CD4-positive, alpha-beta T cell treated with Interleukin-15 for 4 hours (primary cell): ENCODE measurements at regions not wholly inside any gene's neighbourhood (a gene's known extent, or its start where the extent isn't known, plus 50 kb on each side); places are given as distances from the start of the nearest gene placed in this dataset.
"Not testable (repeated sequence)": the region's sequence is repeated elsewhere in the genome, so short reads cannot be mapped to it uniquely, and the experiment has no call there.

Source experiments
- DNase-seq: peaks from one replicate; pipeline ENCODE4 v3.0.0-alpha.2; 2020; ENCODE audit warnings: low spot score

DNA sequence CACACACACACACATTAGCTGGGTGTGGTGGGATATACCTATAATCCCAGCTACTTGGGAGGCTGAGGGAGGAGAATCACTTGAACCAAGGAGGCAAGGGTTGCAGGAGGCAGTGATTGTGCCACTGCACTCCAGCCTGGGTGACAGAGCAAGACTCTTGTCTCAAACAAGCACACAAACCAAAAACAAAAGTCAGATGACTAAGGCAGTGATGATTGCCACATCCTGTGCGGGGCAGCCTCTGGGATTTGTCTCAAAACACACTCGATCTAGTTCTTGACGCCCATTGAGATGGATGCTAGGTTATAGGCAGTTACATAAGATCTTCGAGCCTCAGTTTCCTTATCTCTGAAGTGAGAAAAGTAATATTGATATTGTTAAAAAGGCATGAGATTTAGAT is 57.8 kb upstream of the NBPF8 start:
- peak; percentile 81 for DNase-seq

DNA sequence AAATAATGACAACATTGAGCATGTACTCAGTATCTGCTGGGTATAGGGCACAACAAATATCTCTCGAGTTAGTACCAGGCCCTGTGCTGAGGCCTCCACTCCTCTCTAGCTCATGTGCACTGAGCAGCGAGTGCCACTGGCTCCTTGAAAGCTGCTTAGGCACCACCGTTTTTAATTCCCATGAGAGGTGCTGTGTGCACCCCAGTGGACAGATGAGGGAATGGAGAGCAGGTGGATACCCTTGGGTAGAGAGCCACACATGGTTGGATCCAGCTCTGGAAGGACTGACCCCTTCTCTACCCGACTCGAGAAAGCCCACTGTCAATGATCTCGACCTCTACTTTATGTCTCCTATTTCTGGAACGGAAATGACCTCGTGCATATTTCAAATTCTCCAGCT is 58.7 kb upstream of the NBPF8 start:
- DNase-seq: peak; percentile 23

DNA sequence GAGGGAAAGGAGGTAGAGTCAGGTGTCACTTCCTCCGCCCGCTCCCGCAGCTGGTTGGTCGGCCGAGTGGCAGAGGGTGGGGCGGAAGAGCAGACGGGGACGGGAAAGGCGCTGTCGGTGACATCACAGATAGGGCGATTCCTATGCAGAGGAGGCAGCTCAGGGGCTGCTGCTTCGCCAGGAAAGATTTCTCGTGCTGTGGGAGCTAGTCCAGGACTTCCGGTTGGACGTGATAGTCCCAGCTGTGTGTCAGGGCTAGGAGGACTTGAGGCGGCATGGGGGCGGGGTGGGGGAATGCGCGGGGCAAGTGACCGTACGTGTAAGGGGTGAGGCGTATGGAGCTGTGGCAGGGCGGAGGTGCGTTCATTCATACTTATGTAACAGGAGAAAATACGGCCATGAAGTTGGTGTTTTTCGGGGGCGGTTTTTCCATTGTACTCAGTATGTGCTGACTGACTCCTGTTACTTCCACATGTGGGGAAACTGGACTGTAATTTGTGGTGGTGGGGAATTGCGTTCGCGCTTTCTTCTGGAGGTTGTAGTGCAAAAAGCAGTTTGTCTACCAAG is 60.1 kb upstream of the NBPF8 start:
- peak; percentile 59 for DNase-seq

DNA sequence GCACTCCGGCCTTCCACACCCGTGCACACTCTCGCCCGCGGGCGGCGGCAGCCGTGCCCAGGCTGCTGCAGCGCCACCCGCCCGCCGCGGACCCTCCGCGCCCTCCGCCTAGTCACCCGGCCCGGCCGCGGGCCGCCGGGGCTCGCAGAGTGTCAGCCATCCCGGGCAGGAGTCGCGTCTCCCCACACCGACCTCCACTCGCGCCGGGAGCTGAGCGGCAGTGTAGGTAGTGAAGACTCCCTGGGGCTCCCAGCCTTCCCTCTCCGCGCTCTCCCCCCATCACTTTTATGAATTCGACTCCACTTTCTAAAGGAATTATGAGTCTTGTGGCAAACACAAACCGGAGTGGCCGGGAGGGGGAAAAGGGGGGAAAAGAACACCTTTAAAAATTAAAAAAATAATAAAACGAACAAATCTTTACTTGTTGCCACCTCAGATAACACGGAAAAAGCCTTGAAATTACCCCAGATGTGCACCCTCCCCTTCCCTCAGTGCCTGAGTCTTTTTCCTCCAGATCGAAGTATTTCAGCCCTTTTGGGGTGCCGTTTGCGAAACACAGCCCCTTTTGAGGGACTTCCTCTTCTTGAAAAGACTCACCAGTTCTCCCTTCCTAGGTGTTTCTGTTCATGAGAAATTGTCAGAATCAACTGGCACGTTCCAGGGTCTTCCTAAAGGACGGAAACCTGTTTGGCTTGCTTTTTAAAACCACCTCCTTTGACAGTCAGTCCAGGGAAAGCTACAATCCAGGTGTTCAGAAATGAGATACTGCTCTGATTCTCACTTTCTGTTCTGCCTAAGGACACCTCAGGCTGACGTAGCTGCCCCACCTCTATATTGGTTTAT is 72.4 kb upstream of the NBPF8 start:
- DNase-seq: peak; percentile 10

DNA sequence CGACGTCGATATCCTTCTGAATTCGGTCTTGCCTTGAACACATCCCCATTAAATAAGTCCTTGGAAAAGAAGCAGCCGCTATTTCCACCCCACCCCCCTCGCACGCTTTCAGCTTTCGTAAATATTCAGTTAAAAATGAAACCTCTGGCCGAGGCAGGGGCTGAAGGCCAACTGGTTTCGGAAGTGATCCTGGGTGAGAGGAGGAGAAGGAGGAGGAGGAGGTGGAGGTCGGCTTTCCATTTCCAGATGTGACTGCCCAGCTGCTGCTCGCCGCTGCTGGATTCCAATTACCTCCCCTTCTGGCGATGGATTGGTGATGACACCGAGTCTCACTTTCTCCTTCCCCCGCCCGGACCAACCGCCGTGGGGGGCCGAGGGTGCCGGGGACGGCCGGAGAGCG is 73.1 kb upstream of the NBPF8 start:
- DNase-seq: peak; percentile 10

DNA sequence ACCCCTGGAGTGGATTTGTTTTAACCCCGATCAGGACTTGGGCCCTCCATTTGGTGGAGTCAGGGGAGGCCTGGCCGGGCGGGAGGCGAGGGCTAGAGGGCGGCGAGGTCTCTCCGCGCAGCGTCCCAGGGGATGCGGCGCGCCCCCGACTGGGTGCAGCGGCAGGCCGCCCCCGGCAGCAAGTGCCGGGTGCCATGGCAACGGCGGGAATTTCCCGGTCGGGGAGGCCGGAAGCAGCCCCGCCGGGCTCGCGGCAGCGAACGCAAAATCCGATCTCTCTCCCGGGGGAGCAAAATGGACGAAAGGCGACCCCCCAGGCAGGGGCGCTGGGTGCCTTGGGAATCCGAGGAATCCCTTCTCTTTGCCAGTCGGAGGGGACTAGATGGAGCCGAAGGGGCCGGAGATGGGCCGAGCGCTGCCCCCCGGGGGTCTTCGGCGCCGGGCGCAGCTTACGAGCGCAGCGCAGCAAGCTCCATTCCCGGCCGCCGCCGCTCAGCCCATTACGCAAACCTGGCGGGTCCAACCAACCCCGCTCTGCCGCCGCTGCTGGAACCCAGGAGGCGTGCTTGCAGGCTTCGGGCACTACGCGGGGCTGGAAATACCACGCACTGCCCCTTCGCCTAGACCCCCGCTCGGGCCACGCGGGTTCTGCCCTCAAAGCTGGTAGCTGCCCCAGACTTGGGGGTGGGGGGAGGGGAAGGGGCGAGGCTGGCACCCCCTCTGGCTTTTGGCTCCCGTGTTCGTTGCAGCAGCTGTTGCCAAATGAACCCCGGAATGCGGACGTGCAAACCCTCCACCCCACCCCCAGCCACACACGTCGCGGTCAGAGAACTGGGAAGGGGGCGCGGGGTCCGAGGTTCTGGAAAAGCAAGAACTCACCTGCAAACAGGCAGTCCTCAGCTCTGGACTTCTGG is 73.7 kb upstream of the NBPF8 start:
- DNase-seq: peak; percentile 65

DNA sequence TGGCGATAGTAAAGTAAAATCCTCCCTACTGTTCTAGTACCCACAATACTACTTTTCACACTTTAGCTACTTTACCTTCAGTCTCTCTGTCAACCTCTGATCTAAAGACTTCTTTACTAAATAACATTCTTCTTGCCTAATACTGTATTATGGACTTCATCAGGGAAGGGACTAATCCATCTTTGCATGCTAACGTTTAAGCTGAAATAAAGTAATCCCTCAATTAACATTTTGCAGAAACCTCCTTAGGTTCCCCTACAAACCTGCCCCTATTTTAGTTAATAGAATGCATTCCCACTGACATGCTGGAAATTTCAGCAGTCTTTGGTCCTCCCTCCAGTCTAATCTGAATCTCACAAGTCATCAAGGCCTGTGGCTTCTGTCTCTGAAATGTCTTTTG is 99.1 kb upstream of the NBPF8 start:
- not testable (repeated sequence) for DNase-seq

DNA sequence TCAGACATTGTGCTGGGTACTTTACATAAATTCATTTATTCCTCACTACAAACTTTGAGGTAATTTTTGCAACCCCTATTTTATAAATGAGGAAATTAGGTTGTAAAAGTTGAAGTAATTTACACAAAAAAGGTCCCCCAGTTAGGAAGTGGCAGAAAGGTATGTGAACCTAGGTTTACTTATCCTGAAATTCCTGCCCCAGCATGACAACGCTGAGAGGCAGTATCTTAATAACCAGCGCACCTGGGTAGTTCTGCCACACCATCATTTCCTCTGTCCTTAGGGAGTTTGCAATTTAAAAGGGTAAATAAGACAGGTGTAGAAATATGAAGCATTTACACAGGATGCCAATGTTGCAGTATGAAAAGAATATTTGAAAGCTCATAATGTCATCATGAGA is 102.9 kb upstream of the NBPF8 start:
- DNase-seq: not testable (repeated sequence)

DNA sequence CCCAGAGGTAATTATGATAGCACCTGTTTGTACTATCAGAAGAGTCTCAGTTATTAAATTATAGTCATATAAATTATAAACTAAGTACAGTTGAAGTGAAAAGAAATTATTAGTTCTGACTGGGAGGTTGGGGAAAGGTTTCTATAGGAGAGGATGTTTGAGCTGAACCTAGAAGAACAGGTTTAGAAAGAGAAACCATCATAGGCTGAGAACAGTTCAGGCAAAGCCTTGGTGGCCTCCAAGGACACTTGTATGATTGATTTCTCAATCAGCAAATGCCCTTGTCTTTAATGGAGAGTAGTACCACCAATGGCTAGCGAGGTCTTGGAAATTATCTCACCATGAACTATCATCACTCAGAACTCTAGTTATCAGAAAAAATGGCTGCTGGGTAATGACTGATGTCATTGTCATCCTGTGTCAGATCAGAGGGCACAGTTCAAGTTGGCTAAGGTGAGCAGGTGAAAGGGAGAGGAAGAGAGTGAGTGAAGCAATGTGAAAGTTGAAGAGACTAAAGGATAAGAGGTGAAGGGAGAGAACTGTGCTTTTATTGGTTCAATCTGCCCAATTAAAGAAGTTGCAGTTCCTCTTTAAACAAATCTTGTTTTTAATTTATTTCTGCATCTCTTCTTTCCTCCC is 105.8 kb upstream of the NBPF8 start:
- not testable (repeated sequence) for DNase-seq

DNA sequence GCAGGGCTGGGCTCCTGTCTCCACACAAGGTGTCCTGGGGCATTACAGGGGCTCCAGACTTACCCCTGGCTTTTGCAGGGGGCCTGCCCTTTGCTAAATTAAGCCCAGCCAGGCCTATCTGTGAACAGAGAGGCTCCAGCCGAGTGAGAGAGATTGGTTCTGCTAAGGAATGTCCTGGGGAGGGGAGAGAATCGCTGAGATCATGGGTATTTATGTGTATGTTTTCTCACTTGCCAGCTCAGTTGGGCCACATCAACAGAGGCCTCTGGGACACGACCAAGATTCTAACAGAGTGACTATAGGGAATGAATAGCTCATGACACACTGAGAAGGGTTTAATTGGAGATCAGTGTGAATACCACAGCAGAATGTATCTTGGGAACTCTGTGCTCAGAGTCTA is 109.8 kb upstream of the NBPF8 start:
- DNase-seq: not testable (repeated sequence)

DNA sequence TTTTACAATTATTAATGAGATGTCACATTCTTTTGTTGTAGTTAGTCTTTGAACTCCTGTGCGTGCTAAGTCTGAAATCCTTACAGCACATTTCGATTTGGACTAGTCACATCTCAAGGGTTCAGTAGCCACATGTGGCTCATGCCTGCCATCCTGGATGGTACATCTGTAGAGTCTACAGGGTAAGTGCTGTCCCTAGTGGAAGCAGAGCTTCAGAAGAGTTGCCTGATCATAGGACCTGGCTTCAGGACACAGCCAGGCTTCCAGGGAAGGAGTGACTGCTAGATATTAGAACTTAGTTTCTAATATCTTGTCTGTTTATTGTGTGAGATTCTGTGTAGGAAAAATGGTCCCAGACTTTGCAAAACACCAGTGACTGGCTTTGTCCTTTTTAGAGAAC is 110.5 kb upstream of the NBPF8 start:
- DNase-seq: not testable (repeated sequence)

DNA sequence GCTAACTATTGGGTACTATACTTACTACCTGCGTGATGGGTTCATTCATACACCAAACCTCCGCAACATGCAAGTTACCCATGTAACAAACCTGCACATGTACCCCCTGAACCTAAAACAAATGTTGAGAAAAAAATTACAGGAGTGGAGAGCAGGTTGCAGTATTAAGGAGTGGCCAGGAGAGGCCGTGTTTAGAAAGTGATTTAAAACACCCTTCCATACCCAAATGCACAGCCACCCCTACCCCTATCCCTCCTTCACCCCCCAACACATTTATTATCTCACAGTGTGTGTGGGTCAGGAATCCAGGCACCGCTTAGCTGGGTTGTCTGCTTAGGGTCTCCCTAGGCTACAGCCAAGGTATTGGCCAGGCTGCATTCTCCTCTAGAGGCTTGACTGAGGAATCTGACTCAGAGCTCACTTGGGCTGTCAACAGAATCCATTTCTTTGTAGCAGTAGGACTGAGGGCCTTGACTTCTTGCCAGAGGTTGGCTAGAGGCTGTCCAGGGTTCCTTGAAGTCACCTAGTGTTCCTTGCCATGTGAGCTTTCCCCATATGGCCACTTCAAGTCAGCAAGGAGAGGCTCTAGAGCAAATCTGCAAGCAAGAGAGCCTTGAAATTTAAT is 115.3 kb upstream of the NBPF8 start:
- DNase-seq: not testable (repeated sequence)

DNA sequence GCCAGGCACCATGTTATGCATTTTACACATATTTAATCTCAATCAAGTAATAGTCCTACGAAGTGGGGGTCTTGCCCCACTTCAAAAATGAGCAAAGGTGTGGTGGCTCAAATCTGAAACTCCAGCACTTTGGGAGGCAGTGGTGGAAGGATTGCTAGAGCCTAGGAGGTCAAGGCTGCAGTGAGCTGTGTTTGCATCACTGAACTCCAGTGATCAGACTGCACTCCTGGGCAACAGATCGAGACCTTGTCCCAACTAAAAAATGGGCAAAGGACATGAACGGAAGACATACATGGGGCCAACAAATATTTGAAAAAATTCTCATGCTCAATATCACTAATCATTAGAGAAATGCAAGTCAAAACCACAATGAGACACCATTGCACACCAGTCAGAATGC is 116.3 kb upstream of the NBPF8 start:
- not testable (repeated sequence) for DNase-seq

DNA sequence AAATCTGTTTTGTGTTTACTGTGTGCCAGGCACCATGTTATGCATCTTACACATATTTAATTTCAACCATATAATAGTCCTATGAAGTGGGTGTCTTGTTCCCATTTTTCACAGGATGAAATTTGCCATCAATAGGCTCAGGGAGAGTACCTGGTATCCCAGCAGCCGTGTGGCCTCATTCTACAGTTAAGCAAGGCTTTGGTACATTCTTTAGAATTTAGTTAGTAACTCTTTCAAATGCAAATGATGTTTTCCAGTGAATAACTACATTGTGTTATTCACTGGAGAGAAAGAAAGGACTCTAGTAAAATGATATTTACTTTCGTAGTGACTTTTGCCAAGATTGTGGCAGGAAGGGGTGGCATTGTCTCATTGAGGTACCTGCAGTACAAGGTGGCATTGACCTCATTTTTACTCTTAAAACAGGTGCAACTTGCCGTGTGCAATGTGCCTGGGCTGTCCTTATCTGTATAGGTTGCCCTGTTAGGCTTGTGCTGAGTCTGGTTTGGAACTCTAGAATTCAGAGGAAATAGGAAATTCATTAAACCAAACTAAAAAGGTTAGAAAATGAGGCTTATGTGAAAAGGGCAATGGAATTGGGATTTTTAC is 117.4 kb upstream of the NBPF8 start:
- not testable (repeated sequence) for DNase-seq

DNA sequence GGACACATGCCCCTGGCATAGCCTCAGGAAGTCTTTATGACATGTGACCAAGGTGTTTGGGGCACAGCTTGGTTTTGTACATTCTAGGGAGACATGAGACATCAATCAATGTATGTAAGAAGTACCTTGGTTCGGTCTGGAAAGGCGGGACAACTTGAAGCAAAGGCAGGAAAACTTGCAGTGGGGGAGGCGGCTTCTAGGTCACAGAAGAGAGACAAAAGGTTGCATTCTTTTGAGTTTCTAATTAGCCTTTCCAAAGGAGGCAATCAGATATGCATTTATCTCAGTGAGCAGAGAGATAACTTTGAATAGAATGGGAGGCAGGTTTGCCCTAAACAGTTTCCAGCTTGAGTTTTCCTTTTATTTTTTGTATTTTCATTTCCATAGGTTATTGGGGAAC is 113.8 kb upstream of the SEC22B start:
- DNase-seq: not testable (repeated sequence)

DNA sequence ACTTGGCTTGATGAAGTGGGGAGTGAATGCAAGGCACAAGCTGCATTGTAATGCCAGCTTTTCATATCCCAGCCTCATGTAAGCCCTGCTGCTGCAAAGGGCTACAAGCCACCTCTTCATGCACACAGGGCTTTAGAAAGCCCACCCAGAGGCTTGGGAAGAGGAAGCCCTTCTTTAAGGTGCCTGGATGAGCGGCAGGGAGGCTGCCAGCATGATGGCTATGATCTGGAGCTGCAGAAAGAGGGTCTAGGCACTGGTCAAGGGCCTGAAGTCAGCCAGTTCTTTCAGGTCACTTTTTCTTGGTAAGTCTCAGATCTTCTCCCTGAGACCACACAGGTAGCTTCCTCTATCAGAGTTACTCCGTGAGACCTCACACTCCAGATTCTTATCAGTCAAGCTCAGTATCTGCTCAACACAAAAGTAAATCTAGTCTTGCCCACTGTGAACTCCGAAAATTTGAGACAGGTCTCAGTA is 113.3 kb upstream of the SEC22B start:
- not testable (repeated sequence) for DNase-seq

DNA sequence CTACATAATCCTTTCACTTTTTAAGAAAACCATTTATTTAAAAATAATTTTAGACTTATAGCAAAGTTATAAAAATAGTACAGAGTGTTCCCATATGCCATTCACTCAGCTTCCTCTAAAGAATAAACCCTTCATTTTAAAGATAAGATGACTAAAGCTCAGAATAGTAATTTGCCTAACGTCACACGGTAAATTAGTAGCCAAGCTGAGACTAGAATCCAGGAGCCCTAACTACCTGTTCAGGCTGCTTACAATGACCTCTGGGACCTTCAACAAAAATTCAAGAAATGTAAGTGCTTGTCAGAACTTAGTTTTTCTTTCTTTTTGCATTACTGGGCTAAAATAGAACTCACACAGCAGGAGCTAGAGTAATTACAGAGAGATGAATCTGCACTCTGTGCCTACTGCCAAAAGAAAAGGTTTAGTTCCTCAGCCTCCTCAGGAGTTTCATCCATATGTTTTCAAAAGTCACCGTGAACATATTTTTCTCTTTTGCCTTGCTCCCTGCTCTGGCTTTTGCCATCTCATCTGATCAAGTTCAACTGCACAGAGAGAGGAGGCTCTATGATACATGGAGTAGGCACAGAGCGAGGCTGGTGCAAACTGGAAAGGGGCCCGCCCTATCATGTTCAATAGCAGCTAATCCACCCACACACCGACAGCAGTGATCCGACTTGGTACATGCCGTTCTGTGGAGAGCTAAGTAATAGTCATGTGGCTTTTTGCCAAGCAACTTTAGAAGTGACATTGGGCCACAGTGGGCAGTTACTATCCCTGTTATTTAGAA is 112.7 kb upstream of the SEC22B start:
- DNase-seq: not testable (repeated sequence)

DNA sequence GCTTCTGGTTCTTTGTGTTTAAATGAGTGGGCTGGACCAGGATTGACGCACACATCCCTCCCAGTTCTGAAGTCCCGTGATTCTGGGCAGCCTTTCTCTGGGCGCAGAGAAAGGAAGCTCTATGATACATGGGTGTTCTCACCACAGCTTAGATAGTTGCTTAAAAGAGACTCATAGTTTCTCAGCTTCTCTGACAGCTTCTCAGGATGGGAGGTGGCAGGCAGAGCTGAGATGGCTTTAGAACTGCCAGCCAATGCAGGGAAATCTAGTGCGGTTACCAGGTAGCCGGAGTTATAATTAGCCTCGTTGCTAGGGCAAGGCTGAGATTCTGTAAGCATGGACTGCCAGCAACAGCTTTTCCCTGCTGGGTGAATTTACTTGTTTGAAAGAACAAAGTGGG is 111.8 kb upstream of the SEC22B start:
- DNase-seq: not testable (repeated sequence)

DNA sequence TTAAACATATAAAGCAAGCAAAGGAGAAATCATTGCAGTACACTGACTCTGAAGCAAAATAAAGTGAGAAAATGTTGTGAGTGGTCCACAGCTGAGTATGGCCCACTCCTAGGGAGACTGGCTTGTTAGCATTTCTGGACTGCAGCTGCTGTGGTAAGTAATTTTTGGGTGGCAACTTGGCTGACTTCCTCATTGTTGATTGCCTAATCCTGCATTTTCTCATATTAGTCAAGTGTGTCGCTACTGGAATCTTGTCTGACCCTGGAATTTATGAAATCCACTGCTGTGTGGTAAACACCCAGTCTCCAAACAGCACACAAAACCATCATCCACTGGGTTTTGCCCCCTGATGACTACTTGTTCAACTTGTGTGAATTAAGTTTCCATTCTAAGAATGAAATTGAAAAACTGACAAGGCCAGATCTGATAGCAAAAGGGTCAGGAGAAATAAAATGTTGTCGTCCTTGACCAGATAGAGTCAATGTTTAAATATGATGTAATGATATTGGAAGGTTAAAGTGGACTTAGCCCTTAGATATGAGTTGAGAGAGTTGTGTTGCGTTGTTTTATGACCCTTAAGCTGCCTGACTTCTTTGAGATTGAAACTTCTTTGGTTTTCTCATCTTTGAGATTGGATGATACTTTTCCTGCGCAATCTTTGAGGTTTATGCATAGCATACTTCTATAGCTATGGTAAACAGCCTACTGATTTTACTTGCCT is 106.6 kb upstream of the SEC22B start:
- DNase-seq: not testable (repeated sequence)

DNA sequence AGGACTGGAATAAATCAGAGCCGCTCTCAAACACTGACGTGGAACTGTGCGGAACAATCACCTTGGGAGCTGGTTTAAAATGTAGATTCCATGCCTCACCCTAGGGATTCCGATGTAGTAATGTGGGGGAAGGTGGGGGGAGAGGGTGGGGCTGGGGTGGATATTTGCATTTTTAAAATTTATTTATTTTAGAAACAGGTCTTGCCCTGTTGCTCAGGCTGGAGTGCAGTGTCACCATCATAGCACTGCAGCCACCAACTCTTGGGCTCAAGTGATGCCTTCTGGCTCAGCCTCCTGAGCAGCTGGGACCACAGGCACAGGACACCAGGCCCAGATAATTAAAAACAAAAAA is 101.9 kb upstream of the SEC22B start:
- not testable (repeated sequence) for DNase-seq
